G401.6 (cell line): ENCODE measurements at regions not wholly inside any gene's neighbourhood (a gene's known extent, or its start where the extent isn't known, plus 50 kb on each side); places are given as distances from the start of the nearest gene placed in this dataset.

Source experiments
- FAIRE-seq: peaks from 2 replicates; lab custom pipeline; 2012; peaks lifted over from hg19 to GRCh38; lab: Jason Lieb, UNC

GRCh38 chr2:67246791-67247190 is 150.3 kb upstream of the ETAA1 start:
- FAIRE-seq = no peak

GRCh38 chr2:67251741-67252140 is 145.4 kb upstream of the ETAA1 start:
- FAIRE-seq = no peak

- no peak for FAIRE-seq
Observed at GRCh38 chr2:67255933-67256615, 141.1 kb upstream of the ETAA1 start.

- no peak for FAIRE-seq
Observed at GRCh38 chr2:67256892-67257291, 140.2 kb upstream of the ETAA1 start.

- no peak for FAIRE-seq
Observed at GRCh38 chr2:67258122-67258521, 139.0 kb upstream of the ETAA1 start.

GRCh38 chr2:67258831-67259230 is 138.3 kb upstream of the ETAA1 start:
- no peak for FAIRE-seq

GRCh38 chr2:67259556-67260342 is 137.4 kb upstream of the ETAA1 start:
- no peak for FAIRE-seq

- no peak for FAIRE-seq
Observed at GRCh38 chr2:67260343-67261277, 136.5 kb upstream of the ETAA1 start.

GRCh38 chr2:67267241-67267640 is 129.9 kb upstream of the ETAA1 start:
- FAIRE-seq = no peak

- FAIRE-seq = no peak
Observed at GRCh38 chr2:67268797-67269196, 128.3 kb upstream of the ETAA1 start.

- no peak for FAIRE-seq
Observed at GRCh38 chr2:67272195-67272594, 124.9 kb upstream of the ETAA1 start.

- FAIRE-seq = no peak
Observed at GRCh38 chr2:67277450-67277849, 119.7 kb upstream of the ETAA1 start.

- no peak for FAIRE-seq
Observed at GRCh38 chr2:67281101-67281500, 116.0 kb upstream of the ETAA1 start.

GRCh38 chr2:67283641-67284040 is 113.5 kb upstream of the ETAA1 start:
- no peak for FAIRE-seq

GRCh38 chr2:67286981-67287759 is 110.0 kb upstream of the ETAA1 start:
- FAIRE-seq = no peak

GRCh38 chr2:67289271-67289670 is 107.9 kb upstream of the ETAA1 start:
- FAIRE-seq = no peak

- FAIRE-seq = no peak
Observed at GRCh38 chr2:67289921-67290371, 107.2 kb upstream of the ETAA1 start.

GRCh38 chr2:67290451-67291290 is 106.5 kb upstream of the ETAA1 start:
- FAIRE-seq = no peak

- FAIRE-seq = no peak
Observed at GRCh38 chr2:67294218-67294617, 102.9 kb upstream of the ETAA1 start.

GRCh38 chr2:67295406-67295805 is 101.7 kb upstream of the ETAA1 start:
- FAIRE-seq = no peak

GRCh38 chr2:67295851-67296250 is 101.3 kb upstream of the ETAA1 start:
- FAIRE-seq = no peak
